Aorta (tissue), 5 donors: ENCODE measurements at regions not wholly inside any gene's neighbourhood (a gene's known extent, or its start where the extent isn't known, plus 50 kb on each side); places are given as distances from the start of the nearest gene placed in this dataset.
"Not testable (repeated sequence)": the region's sequence is repeated elsewhere in the genome, so short reads cannot be mapped to it uniquely, and the experiment has no call there.

Experiments
- ATAC-seq: fragments of 200-7000 bp; cut with Tn5 transposase; one replicate; pipeline ENCODE4 v1.9.1; 2022; ENCODE audit warnings: moderate library complexity; ENCODE audit not compliant: low FRiP score
- DNase-seq, 2 donors: peaks; one replicate each; pipeline ENCODE4 v3.0.0-alpha.2; 2020
- H3K27ac ChIP-seq, 2 donors: one replicate each; pipeline ENCODE4 v1.5.1; 2013; ENCODE audit warnings: low read length in 2 of 2, mild to moderate bottlenecking in 2 of 2, moderate library complexity in 2 of 2, control low read depth in 1 of 2, inconsistent platforms in 1 of 2, low read depth in 1 of 2
- H3K27me3 ChIP-seq, 2 donors: one replicate each; pipeline ENCODE4 v1.6.1; 2013; ENCODE audit warnings: control low read depth in 1 of 2, low read length in 1 of 2, mild to moderate bottlenecking in 1 of 2, moderate library complexity in 1 of 2; ENCODE audit not compliant: insufficient read depth in 2 of 2, control insufficient read depth in 1 of 2
- H3K36me3 ChIP-seq, 2 donors: one replicate each; pipeline ENCODE4 v1.6.1; 2013; ENCODE audit warnings: control low read depth in 1 of 2, low read length in 1 of 2, mild to moderate bottlenecking in 1 of 2; ENCODE audit not compliant: insufficient read depth in 2 of 2, control insufficient read depth in 1 of 2
- H3K4me1 ChIP-seq, 2 donors: one replicate each; pipeline ENCODE4 v1.6.1; 2013; ENCODE audit warnings: low read length in 2 of 2, control low read depth in 1 of 2, mild to moderate bottlenecking in 1 of 2, moderate library complexity in 1 of 2; ENCODE audit not compliant: insufficient read depth in 2 of 2, control insufficient read depth in 1 of 2
- H3K4me3 ChIP-seq, 2 donors: one replicate each; pipeline ENCODE4 v1.5.1; 2013; ENCODE audit warnings: low read length in 2 of 2, control low read depth in 1 of 2, mild to moderate bottlenecking in 1 of 2
- H3K9me3 ChIP-seq: one replicate; pipeline ENCODE4 v1.6.1; 2013; ENCODE audit warnings: mild to moderate bottlenecking, low read length; ENCODE audit not compliant: control insufficient read depth
- WGBS, 2 donors: extraction: QIAGEN DNeasy Blood & Tissue Kit; methylation state at CpG; one replicate each; pipeline ENCODE4 v1.1.7; 2013; 5-methylcytosine and 5-hydroxymethylcytosine counted together
- intact Hi-C, 2 donors: fragments of 100-400 bp; cut with DNase I; formaldehyde crosslinking; loops; one replicate each; pipeline versions ENCODE4 v1.14.2 to v1.15.0; 2022
- donor health status: healthy with polysubstance abuse.
- donor health status: Bipolar disorder and iron deficiency.
- donor health status: DM: no; HTN: no; CAD: no.
- donor health status: DM: no; HTN: no; CAD: no.
- donor health status: DM: yes; HTN: yes; CAD: no.

DNA sequence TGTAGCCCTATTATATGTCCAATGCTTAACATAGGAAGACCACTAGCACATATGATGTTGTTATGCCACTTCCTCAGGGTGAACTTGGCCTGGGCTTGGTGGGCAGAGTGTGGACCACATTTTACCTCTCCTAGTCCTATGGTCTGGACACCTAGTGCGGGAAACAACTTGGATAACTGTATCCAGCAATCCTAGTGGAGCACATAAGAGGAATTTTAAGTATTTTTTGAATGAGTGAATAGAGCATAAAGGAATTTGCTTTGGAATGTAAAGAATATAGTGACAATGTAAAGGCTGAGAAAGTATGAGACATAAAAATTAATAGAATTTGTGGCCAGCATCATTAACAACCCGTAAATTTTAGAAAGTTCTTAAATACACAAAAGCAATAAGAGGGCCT lies 528.9 kb downstream of the IGSF11 start:
- no peak for DNase-seq
- intact Hi-C loops = no loop called here
- Histone ChIP-seq H3K36me3 (no peaks in the 10 kb centered on the region), H3K27ac (no peak overlapping the region), H3K4me1 (no peaks in the 10 kb centered on the region), H3K9me3 (no peaks in the 10 kb centered on the region), H3K27me3 (no peaks in the 10 kb centered on the region), H3K4me3 (no peak overlapping the region)
- 9 to 21% methylated on average over 2 of the region's 2 CpGs for WGBS, 2 donors
- ATAC-seq = no peak

GRCh38 chr3:118511402-118511801 lies 523.2 kb downstream of the IGSF11 start:
- intact Hi-C loops = no loop called here
- ATAC-seq (no peak), DNase-seq (no peak)
- Histone ChIP-seq H3K27ac (no peak overlapping the region), H3K27me3 (no peaks in the 10 kb centered on the region), H3K9me3 (no peaks in the 10 kb centered on the region), H3K36me3 (no peaks in the 10 kb centered on the region), H3K4me3 (no peak overlapping the region), H3K4me1 (no peaks in the 10 kb centered on the region)

GRCh38 chr3:118512301-118512700 lies 522.3 kb downstream of the IGSF11 start:
- no peaks in the 10 kb centered on the region for H3K36me3 ChIP-seq
- H3K4me3 ChIP-seq = no peak overlapping the region
- 62 to 63% methylated on average over 2 of the region's 2 CpGs for WGBS, 2 donors
- H3K9me3 ChIP-seq = no peaks in the 10 kb centered on the region
- no peak for DNase-seq
- no peaks in the 10 kb centered on the region for H3K4me1 ChIP-seq
- intact Hi-C loops = no loop called here
- H3K27me3 ChIP-seq = no peaks in the 10 kb centered on the region
- ATAC-seq = no peak
- no peak overlapping the region for H3K27ac ChIP-seq

- Histone ChIP-seq H3K27ac (no peak overlapping the region), H3K9me3 (no peaks in the 10 kb centered on the region), H3K36me3 (no peaks in the 10 kb centered on the region), H3K4me3 (no peak overlapping the region), H3K4me1 (no peaks in the 10 kb centered on the region), H3K27me3 (no peaks in the 10 kb centered on the region)
- WGBS, 2 donors = 65% methylated on average over 3 of the region's 3 CpGs
- DNase-seq (no peak), ATAC-seq (no peak)
- intact Hi-C loops = no loop called here
Measured at GRCh38 chr3:118525077-118525476, 509.6 kb downstream of the IGSF11 start.

GRCh38 chr3:118526758-118527513 lies 507.7 kb downstream of the IGSF11 start:
- no peaks in the 10 kb centered on the region for H3K36me3 ChIP-seq
- H3K27me3 ChIP-seq = no peaks in the 10 kb centered on the region
- no peak overlapping the region for H3K27ac ChIP-seq
- 64 to 71% methylated on average over 1 of the region's 1 CpG for WGBS, 2 donors
- DNase-seq = no peak
- no peak overlapping the region for H3K4me3 ChIP-seq
- intact Hi-C loops = no loop called here
- no peaks in the 10 kb centered on the region for H3K4me1 ChIP-seq
- no peak for ATAC-seq
- no peaks in the 10 kb centered on the region for H3K9me3 ChIP-seq

GRCh38 chr3:118527514-118528044 lies 507.1 kb downstream of the IGSF11 start:
- Histone ChIP-seq H3K27me3 (no peaks in the 10 kb centered on the region), H3K9me3 (no peaks in the 10 kb centered on the region), H3K4me1 (no peaks in the 10 kb centered on the region), H3K4me3 (no peak overlapping the region), H3K27ac (no peak overlapping the region), H3K36me3 (no peaks in the 10 kb centered on the region)
- intact Hi-C loops = no loop called here
- DNase-seq = no peak
- no peak for ATAC-seq

DNA sequence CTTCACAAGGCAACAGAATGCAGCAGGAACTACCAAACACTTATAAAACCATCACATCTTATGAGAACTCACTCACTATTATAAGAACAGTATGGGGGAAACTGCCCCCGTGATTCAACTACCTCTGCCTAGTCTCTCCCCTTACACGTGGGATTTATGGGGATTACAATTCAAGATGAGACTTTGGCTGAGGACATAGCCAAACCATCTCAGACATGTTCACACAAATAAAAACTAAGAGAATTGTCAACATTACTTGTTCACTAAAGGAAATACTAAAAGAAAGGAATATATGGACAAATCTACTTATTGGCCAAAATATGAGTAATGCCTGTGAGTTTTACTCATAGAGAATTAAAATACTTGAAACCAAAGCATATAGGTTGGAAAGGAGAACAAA lies 505.1 kb downstream of the IGSF11 start:
- Histone ChIP-seq H3K9me3 (no peaks in the 10 kb centered on the region), H3K36me3 (no peaks in the 10 kb centered on the region), H3K4me3 (no peak overlapping the region), H3K27ac (no peak overlapping the region), H3K4me1 (no peaks in the 10 kb centered on the region), H3K27me3 (no peaks in the 10 kb centered on the region)
- ATAC-seq (no peak), DNase-seq (no peak)
- intact Hi-C loops = no loop called here
- 74 to 80% methylated on average over 2 of the region's 2 CpGs for WGBS, 2 donors

- 86% methylated on average over 4 of the region's 4 CpGs for WGBS, 2 donors
- H3K9me3 ChIP-seq = no peaks in the 10 kb centered on the region
- H3K4me1 ChIP-seq = no peaks in the 10 kb centered on the region
- intact Hi-C loops = no loop called here
- DNase-seq (no peak), ATAC-seq (no peak)
- H3K27me3 ChIP-seq = no peaks in the 10 kb centered on the region
- no peak overlapping the region for H3K4me3 ChIP-seq
- H3K27ac ChIP-seq = no peak overlapping the region
- no peaks in the 10 kb centered on the region for H3K36me3 ChIP-seq
Measured at GRCh38 chr3:118530350-118530922, 504.2 kb downstream of the IGSF11 start.

- intact Hi-C loops, H3K27me3 ChIP-seq: not testable (repeated sequence)
Measured at GRCh38 chr3:118530927-118531356, 503.7 kb downstream of the IGSF11 start.

More at GRCh38 chr3:118530927-118531356, 503.7 kb downstream of the IGSF11 start:
- H3K4me3 ChIP-seq, H3K27ac ChIP-seq, ATAC-seq, H3K4me1 ChIP-seq, H3K36me3 ChIP-seq, H3K9me3 ChIP-seq, DNase-seq: not testable (repeated sequence)
